ENCODE measurements at regions not wholly inside any gene's neighbourhood (a gene's known extent, or its start where the extent isn't known, plus 50 kb on each side); places are given as distances from the start of the nearest gene placed in this dataset.
A peak's percentile ranks its signal among the peaks of the same experiment; 100 is the strongest.

DNA sequence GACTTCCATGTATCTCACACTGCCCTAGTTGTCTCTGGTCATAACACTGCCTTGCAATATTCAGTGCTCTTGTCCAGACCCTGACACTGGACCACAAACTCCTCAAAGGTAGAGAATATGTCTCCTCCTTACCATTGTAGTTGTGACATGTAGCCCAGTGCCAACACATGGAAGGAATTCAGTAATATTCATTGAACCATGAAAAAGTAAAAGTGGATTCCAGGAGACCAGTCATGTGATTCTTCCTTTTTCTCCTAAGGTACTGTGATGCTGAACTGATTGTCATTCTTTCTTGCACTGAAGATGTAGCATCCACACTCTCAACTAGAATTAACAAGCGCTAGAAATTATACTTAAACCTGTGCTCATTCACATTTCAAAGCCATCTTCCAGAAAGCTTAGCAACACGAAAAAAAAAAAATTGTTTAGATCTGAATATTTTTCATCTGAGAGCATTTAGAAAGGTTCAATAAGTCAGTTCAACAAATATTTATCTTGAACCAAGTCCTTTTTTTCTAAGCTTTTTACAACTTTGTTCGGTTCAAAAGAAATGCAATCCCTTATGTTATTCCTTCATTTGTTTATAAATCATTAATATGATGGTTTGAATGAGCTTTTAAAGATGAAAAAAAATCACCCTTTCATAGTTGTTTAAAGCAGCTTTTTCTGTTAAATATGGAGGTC, 224.7 kb upstream of the BLID start:
- no peak overlapping the region for H3K4me3 ChIP-seq
- TF ChIP-seq, protein P1, sequence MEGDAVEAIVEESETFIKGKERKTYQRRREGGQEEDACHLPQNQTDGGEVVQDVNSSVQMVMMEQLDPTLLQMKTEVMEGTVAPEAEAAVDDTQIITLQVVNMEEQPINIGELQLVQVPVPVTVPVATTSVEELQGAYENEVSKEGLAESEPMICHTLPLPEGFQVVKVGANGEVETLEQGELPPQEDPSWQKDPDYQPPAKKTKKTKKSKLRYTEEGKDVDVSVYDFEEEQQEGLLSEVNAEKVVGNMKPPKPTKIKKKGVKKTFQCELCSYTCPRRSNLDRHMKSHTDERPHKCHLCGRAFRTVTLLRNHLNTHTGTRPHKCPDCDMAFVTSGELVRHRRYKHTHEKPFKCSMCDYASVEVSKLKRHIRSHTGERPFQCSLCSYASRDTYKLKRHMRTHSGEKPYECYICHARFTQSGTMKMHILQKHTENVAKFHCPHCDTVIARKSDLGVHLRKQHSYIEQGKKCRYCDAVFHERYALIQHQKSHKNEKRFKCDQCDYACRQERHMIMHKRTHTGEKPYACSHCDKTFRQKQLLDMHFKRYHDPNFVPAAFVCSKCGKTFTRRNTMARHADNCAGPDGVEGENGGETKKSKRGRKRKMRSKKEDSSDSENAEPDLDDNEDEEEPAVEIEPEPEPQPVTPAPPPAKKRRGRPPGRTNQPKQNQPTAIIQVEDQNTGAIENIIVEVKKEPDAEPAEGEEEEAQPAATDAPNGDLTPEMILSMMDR (IDR thresholded peaks at IDR 0.05), result no peak
- peak overlapping the region; percentile 14 to 62 for H3K27ac ChIP-seq
- no peak for DNase-seq (ENCODE audit: low spot score)

DNA sequence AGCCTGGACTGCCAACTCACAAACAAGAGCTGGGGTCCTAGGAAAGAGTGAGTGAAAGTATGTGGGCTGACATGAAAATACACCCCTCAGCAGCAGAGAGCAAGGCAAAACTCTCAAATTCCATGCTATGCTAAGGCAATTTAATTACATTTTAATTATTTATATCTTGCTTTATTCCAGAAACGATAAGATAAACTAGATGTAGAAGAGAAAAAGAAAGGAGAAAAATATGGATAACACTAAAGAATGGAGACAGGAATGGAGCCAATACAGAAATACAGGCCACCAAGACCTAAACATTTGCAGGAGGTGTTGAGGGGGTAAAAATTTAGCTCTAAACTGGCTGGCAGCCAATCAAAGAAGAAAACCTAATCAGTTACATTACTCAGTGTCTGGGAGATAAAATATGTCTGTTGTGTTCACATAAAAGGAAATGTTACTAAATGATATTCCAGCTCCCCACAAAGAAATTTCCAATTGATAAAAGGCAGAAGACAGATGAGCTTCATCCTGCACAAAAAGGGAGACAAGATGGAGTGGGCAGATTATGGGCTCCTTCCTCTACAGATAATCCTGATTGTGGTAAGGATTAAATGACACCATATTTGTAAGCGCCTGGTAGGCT, 223.5 kb upstream of the BLID start:
- TF ChIP-seq, protein P1 (IDR thresholded peaks at IDR 0.05), result no peak
- Histone ChIP-seq H3K27ac (peak overlapping the region in 1 of 2 donors; percentile 58), H3K4me3 (no peak overlapping the region)
- DNase-seq (ENCODE audit: low spot score), result no peak

DNA sequence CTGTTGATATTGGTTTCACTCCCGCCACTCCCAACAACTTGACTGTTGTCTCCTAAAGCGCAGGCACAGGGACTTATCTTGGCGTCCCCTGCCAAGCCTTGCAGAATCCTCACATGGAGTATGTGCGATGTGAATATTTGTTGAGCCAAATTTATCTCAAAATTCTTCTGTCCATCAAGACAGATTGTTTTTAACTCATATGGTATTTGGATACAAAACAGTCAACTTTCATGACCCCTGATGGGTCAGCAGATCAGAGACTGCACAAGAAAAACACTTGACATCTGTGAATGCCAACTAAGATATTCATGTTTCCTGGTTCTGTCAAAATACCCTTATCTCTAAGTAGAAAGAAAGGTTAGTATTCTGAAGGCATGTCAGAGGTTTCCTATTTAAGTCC, 221.7 kb upstream of the BLID start:
- Histone ChIP-seq H3K27ac (peak overlapping the region; percentile 34 to 79), H3K4me3 (peak overlapping the region; percentile 52)
- TF ChIP-seq, protein P1 (IDR thresholded peaks at IDR 0.05), result no peak
- DNase-seq (ENCODE audit: low spot score), result no peak

DNA sequence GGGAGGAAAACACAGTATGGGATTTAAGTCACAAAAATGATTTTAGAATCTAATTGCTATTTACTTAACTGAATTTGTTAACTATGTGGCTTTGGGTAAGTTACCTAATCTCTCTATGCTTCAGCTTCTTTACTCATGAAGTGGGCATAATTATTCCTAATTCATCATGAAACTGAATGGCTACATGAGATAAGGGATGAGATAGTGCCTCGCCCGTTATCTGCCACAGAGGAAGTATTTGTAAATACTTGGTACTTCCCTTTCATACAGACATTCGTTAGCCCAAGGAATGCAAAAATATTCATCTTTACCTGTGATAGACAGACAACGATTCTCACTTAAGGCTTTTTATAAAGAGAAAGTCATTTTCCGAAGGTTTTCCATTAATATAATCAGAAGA, 221.2 kb upstream of the BLID start:
- no peak for DNase-seq (ENCODE audit: low spot score)
- peak overlapping the region; percentile 34 to 79 for H3K27ac ChIP-seq
- TF ChIP-seq, protein P1 (IDR thresholded peaks at IDR 0.05), result no peak
- peak overlapping the region; percentile 52 for H3K4me3 ChIP-seq

DNA sequence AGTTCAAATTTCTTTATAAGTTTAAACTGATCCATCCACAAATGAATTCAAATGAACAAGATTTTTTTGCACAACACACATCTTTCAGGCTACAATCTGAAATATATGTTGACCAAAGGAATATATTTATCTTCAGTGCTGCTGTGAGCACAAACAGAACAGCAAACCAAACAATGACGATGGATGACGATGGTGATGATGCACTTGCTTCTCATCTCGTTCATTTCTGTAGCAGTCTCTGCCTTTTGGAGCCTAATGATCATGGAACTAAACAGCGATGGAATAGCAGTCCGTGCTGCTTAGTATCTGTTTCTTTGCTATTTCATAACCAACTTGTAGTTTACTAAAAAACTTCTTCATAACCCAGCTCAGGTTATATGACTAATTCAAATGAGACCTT, 220.7 kb upstream of the BLID start:
- Histone ChIP-seq H3K27ac (peak overlapping the region in 1 of 2 donors; percentile 79), H3K4me3 (peak overlapping the region; percentile 52)
- TF ChIP-seq, protein P1 (IDR thresholded peaks at IDR 0.05), result no peak
- no peak for DNase-seq (ENCODE audit: low spot score)

DNA sequence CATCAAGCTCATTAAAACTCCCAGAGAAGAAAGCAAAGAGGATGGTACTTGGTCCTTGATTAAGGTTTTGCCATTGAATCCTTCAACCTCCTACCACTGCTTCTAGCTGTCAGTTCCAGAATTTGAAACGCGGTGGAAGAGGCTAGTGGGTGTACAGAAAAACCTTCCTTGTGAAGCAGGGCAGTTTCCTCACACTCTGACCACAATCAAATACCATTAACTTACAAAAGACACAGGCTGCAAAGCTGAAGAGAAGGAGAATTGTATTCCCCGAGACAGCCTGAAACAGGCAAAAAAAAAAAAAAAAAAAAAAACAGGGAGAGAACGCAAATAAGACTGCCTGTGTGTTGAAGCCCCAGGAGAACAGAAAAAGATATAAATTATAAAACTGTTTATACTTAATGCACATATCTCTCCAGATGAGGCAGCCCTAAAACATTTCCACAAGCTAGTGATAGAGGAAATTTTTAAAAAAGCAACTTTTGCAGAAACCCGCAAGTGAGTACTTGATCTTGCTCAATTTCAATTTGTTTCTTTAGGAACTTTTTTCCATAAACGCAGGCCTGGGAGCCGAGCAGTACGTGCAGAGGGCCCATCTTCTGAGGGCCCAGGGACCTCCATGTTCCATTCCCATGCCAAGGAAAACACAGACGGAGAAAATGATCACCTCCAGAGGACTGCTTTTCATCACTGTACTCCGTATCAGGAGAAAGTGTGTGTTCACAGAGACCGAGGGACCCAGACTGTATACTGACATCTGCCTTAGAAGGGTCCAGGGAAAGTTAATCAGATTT, 218.7 kb upstream of the BLID start:
- TF ChIP-seq, protein P1 (IDR thresholded peaks at IDR 0.05), result no peak
- Histone ChIP-seq H3K4me3 (peak overlapping the region; percentile 2), H3K27ac (peak overlapping the region in 1 of 2 donors; percentile 63)
- DNase-seq (ENCODE audit: low spot score), result no peak
